ENCODE measurements at regions not wholly inside any gene's neighbourhood (a gene's known extent, or its start where the extent isn't known, plus 50 kb on each side); places are given as distances from the start of the nearest gene placed in this dataset.

GRCh38 chr7:40996233-40996677 lies 706.6 kb downstream of the INHBA start:
- Histone ChIP-seq H2AFZ (ENCODE audit: insufficient read depth, low read depth, low read length, poor library complexity, severe bottlenecking) (no peak overlapping the region), H3K9me3 (replicated peaks in 1 of 2; ENCODE audit: control insufficient read depth in 1 of 2, insufficient read depth in 1 of 2, low read length in 2 of 2) (no peaks in the 10 kb centered on the region), H3K4me1 (ENCODE audit: control insufficient read depth in 1 of 2, insufficient read depth in 2 of 2, low read length in 2 of 2) (no peaks in the 10 kb centered on the region), H3K4me3 (replicated peaks in 1 of 3; ENCODE audit: low read depth in 2 of 3, low read length in 3 of 3) (no peak overlapping the region), H3K79me2 (ENCODE audit: insufficient read depth, low read length) (no peaks in the 10 kb centered on the region), H3K27me3 (ENCODE audit: control insufficient read depth in 2 of 2, insufficient read depth in 2 of 2, low read length in 2 of 2) (no peaks in the 10 kb centered on the region), H3K9ac (ENCODE audit: insufficient read depth, low read length, poor library complexity, severe bottlenecking) (no peak overlapping the region), H3K4me2 (replicated peaks; ENCODE audit: extremely low read depth, low read length, poor library complexity, severe bottlenecking) (no peak overlapping the region), H4K20me1 (ENCODE audit: insufficient read depth, low read length) (no peaks in the 10 kb centered on the region), H3K27ac (ENCODE audit: low read depth in 1 of 2, low read length in 2 of 2) (no peak overlapping the region), H3K36me3 (replicated peaks in 1 of 2; ENCODE audit: control insufficient read depth in 1 of 2, insufficient read depth in 2 of 2, low read length in 2 of 2) (no peaks in the 10 kb centered on the region)
- DNase-seq = no peak
- intact Hi-C loops (cut with micrococcal nuclease) = no loop called here
- WGBS (ENCODE audit: insufficient coverage) = 87% methylated on average over 3 of the region's 5 CpGs
- no peak overlapping the region for H3K4me3 Mint-ChIP-seq
- peaks cover 0 to 2% (median 0%) of the 10 kb centered on the region in 7 donors for H3K9me3 Mint-ChIP-seq
- H3K4me1 Mint-ChIP-seq = no peaks in the 10 kb centered on the region
- TF ChIP-seq CTCF (IDR thresholded peaks at IDR 0.05) = no peak
- peaks cover 0 to 1% (median 1%) of the 10 kb centered on the region in 3 donors for H3K27me3 Mint-ChIP-seq (ENCODE audit: low read depth in 3 of 3)
- H3K27ac Mint-ChIP-seq = no peak overlapping the region
- no peaks in the 10 kb centered on the region for H3K36me3 Mint-ChIP-seq

- Histone ChIP-seq H2AFZ (ENCODE audit: insufficient read depth, low read depth, low read length, poor library complexity, severe bottlenecking) (no peak overlapping the region), H3K36me3 (replicated peaks in 1 of 2; ENCODE audit: control insufficient read depth in 1 of 2, insufficient read depth in 2 of 2, low read length in 2 of 2) (no peaks in the 10 kb centered on the region), H3K4me3 (replicated peaks in 1 of 3; ENCODE audit: low read depth in 2 of 3, low read length in 3 of 3) (no peak overlapping the region), H3K27me3 (ENCODE audit: control insufficient read depth in 2 of 2, insufficient read depth in 2 of 2, low read length in 2 of 2) (no peaks in the 10 kb centered on the region), H3K79me2 (ENCODE audit: insufficient read depth, low read length) (no peaks in the 10 kb centered on the region), H3K4me2 (replicated peaks; ENCODE audit: extremely low read depth, low read length, poor library complexity, severe bottlenecking) (no peak overlapping the region), H3K9me3 (replicated peaks in 1 of 2; ENCODE audit: control insufficient read depth in 1 of 2, insufficient read depth in 1 of 2, low read length in 2 of 2) (no peaks in the 10 kb centered on the region), H3K9ac (ENCODE audit: insufficient read depth, low read length, poor library complexity, severe bottlenecking) (no peak overlapping the region), H4K20me1 (ENCODE audit: insufficient read depth, low read length) (no peaks in the 10 kb centered on the region), H3K4me1 (ENCODE audit: control insufficient read depth in 1 of 2, insufficient read depth in 2 of 2, low read length in 2 of 2) (no peaks in the 10 kb centered on the region), H3K27ac (ENCODE audit: low read depth in 1 of 2, low read length in 2 of 2) (no peak overlapping the region)
- whole genome bisulfite sequencing (ENCODE audit: insufficient coverage) = no CpG with 5 or more reads among the region's 3 CpGs
- no peak for TF ChIP-seq CTCF (IDR thresholded peaks at IDR 0.05)
- intact Hi-C loops (cut with micrococcal nuclease) = no loop called here
- Mint-ChIP-seq H3K27ac (no peak overlapping the region), H3K27me3 (ENCODE audit: low read depth in 3 of 3) (no peaks in the 10 kb centered on the region), H3K4me3 (no peak overlapping the region), H3K9me3 (peaks cover 0 to 6% (median 2%) of the 10 kb centered on the region in 7 donors), H3K36me3 (no peaks in the 10 kb centered on the region), H3K4me1 (no peaks in the 10 kb centered on the region)
- no peak for DNase-seq
These were observed 712.0 kb downstream of the INHBA start for GRCh38 chr7:40990841-40991240.

Data from CD14-positive monocyte (primary cell).